ENCODE measurements at regions not wholly inside any gene's neighbourhood (a gene's known extent, or its start where the extent isn't known, plus 50 kb on each side); places are given as distances from the start of the nearest gene placed in this dataset.

DNA sequence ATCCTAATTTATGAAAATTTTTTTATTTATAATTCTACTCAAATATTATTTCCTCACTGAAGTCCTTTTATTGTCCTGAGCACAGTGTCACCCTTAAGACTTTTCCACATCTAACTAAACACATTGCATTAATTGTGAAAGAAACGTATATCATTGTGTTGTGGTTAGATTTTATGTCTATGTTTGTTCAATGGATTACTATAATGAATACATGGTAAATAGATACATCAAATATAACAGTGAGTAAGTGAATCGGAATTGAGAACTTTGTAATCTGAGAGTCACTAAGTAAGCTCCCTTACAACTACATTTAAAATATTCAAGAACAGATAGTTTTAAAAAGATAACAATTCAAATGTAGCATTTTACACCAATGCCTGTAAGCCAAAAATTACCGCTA is 417.6 kb upstream of the PCDH20 start:
- DNase-seq (ENCODE audit: low read depth, low spot score) (no peak), FAIRE-seq (no peak)
- CTCF ChIA-PET: no interaction called here
- no TSS peak for BruUV-seq (replicated peaks)
- Histone ChIP-seq H3K4me3 (replicated peaks in 1 of 3; ENCODE audit: insufficient read depth in 1 of 3, low read depth in 1 of 3, low read length in 3 of 3) (no peak overlapping the region), H3K27me3 (ENCODE audit: control insufficient read depth in 2 of 2, insufficient read depth in 2 of 2, low read length in 2 of 2) (no peaks in the 10 kb centered on the region), H3K4me1 (ENCODE audit: control insufficient read depth, extremely low read depth, insufficient read depth, low read length) (no peaks in the 10 kb centered on the region), H2AFZ (ENCODE audit: low read depth, low read length) (no peak overlapping the region), H3K9me1 (replicated peaks; ENCODE audit: control insufficient read depth, extremely low read depth, insufficient read depth, low read length) (no peaks in the 10 kb centered on the region), H3K27ac (ENCODE audit: insufficient read depth, low read depth, low read length) (no peak overlapping the region), H3K79me2 (ENCODE audit: control insufficient read depth, insufficient read depth, low read length) (no peaks in the 10 kb centered on the region), H3K36me3 (ENCODE audit: control insufficient read depth in 2 of 2, extremely low read depth in 1 of 2, insufficient read depth in 2 of 2, low read length in 2 of 2) (no peaks in the 10 kb centered on the region), H3K4me2 (ENCODE audit: insufficient read depth, low read length) (no peak overlapping the region), H3K9ac (replicated peaks; ENCODE audit: extremely low read depth, insufficient read depth, low read length) (no peak overlapping the region), H3K9me3 (replicated peaks; ENCODE audit: control insufficient read depth, insufficient read depth, low read length) (no peaks in the 10 kb centered on the region), H4K20me1 (replicated peaks; ENCODE audit: control insufficient read depth, extremely low read depth, insufficient read depth, low read length) (no peaks in the 10 kb centered on the region)
- dilution Hi-C loops (cut with MboI; ENCODE audit: extremely low pct_ligation_motif_present, low sequenced_read_pairs) (no loop called here), intact Hi-C loops (cut with micrococcal nuclease) (no loop called here)
- TF ChIP-seq POLR2A (IDR thresholded peaks at IDR 0.05; ENCODE audit: low read depth, low read length): no peak
- TF ChIP-seq, protein P1, sequence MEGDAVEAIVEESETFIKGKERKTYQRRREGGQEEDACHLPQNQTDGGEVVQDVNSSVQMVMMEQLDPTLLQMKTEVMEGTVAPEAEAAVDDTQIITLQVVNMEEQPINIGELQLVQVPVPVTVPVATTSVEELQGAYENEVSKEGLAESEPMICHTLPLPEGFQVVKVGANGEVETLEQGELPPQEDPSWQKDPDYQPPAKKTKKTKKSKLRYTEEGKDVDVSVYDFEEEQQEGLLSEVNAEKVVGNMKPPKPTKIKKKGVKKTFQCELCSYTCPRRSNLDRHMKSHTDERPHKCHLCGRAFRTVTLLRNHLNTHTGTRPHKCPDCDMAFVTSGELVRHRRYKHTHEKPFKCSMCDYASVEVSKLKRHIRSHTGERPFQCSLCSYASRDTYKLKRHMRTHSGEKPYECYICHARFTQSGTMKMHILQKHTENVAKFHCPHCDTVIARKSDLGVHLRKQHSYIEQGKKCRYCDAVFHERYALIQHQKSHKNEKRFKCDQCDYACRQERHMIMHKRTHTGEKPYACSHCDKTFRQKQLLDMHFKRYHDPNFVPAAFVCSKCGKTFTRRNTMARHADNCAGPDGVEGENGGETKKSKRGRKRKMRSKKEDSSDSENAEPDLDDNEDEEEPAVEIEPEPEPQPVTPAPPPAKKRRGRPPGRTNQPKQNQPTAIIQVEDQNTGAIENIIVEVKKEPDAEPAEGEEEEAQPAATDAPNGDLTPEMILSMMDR (IDR thresholded peaks at IDR 0.05; ENCODE audit: extremely low read depth in 1 of 2, insufficient read depth in 1 of 2, low read depth in 1 of 2, low read length in 2 of 2): no peak
- no peak for TF ChIP-seq MYC (IDR thresholded peaks at IDR 0.05; ENCODE audit: low read depth, low read length)
- no peak for TF ChIP-seq EZH2 (IDR thresholded peaks at IDR 0.05; ENCODE audit: borderline replicate concordance, low read depth, low read length, severe bottlenecking)
- no peak for TF ChIP-seq JUN (IDR thresholded peaks at IDR 0.05; ENCODE audit: borderline replicate concordance, insufficient read depth, insufficient read length, low read depth)
- POLR2A ChIA-PET: no interaction called here

DNA sequence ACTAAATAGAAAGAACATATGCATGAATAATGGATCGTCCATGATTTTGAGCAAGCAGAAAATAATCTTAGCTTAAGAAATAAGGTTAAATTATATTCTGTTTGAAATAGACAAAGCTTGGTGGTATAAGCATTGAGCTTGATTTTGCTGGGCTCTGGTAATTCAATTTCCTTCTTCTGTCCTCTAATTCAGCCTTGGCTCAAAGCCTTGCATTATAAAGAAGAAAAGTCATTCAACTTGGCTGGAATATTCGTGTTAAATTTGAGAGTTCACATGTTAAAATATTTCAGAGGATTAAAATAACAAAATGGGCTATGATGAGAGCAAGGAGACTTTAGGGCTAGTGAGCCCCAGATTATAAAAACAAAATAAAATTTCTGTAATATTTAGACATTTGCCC is 415.4 kb upstream of the PCDH20 start:
- no peaks in the 10 kb centered on the region for H3K36me3 ChIP-seq (ENCODE audit: control insufficient read depth in 2 of 2, extremely low read depth in 1 of 2, insufficient read depth in 2 of 2, low read length in 2 of 2)
- BruUV-seq (replicated peaks): no TSS peak
- H3K4me2 ChIP-seq (ENCODE audit: insufficient read depth, low read length): no peak overlapping the region
- no peaks in the 10 kb centered on the region for H4K20me1 ChIP-seq (replicated peaks; ENCODE audit: control insufficient read depth, extremely low read depth, insufficient read depth, low read length)
- TF ChIP-seq GATA2 (IDR thresholded peaks at IDR 0.05; ENCODE audit: insufficient read depth, insufficient read length, low read depth, low read length) (no peak), POLR2AphosphoS5 (IDR thresholded peaks at IDR 0.05; ENCODE audit: insufficient read depth, low read depth, low read length) (no peak), MYC (IDR thresholded peaks at IDR 0.05; ENCODE audit: low read depth, low read length) (no peak), FOS (IDR thresholded peaks at IDR 0.05; ENCODE audit: borderline replicate concordance, insufficient read depth, low read length) (no peak), POLR2A (IDR thresholded peaks at IDR 0.05; ENCODE audit: low read depth, low read length) (no peak), JUN (IDR thresholded peaks at IDR 0.05; ENCODE audit: borderline replicate concordance, insufficient read depth, insufficient read length, low read depth) (no peak), EZH2 (IDR thresholded peaks at IDR 0.05; ENCODE audit: borderline replicate concordance, low read depth, low read length, severe bottlenecking) (no peak)
- TF ChIP-seq, protein P2, sequence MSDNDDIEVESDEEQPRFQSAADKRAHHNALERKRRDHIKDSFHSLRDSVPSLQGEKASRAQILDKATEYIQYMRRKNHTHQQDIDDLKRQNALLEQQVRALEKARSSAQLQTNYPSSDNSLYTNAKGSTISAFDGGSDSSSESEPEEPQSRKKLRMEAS (IDR thresholded peaks at IDR 0.05; ENCODE audit: insufficient read depth, insufficient read length): no peak
- TF ChIP-seq, protein P1 (IDR thresholded peaks at IDR 0.05; ENCODE audit: extremely low read depth in 1 of 2, insufficient read depth in 1 of 2, low read depth in 1 of 2, low read length in 2 of 2): no peak
- ChIA-PET POLR2A (no interaction called here), CTCF (no interaction called here)
- H3K27me3 ChIP-seq (ENCODE audit: control insufficient read depth in 2 of 2, insufficient read depth in 2 of 2, low read length in 2 of 2): no peaks in the 10 kb centered on the region
- no peaks in the 10 kb centered on the region for H3K4me1 ChIP-seq (ENCODE audit: control insufficient read depth, extremely low read depth, insufficient read depth, low read length)
- no peak overlapping the region for H3K9ac ChIP-seq (replicated peaks; ENCODE audit: extremely low read depth, insufficient read depth, low read length)
- DNase-seq (ENCODE audit: low read depth, low spot score): no peak
- FAIRE-seq: no peak
- intact Hi-C loops (cut with micrococcal nuclease): no loop called here
- no peak overlapping the region for H3K4me3 ChIP-seq (replicated peaks in 1 of 3; ENCODE audit: insufficient read depth in 1 of 3, low read depth in 1 of 3, low read length in 3 of 3)
- no peaks in the 10 kb centered on the region for H3K9me1 ChIP-seq (replicated peaks; ENCODE audit: control insufficient read depth, extremely low read depth, insufficient read depth, low read length)
- H3K9me3 ChIP-seq (replicated peaks; ENCODE audit: control insufficient read depth, insufficient read depth, low read length): no peaks in the 10 kb centered on the region
- H3K27ac ChIP-seq (ENCODE audit: insufficient read depth, low read depth, low read length): no peak overlapping the region
- H3K79me2 ChIP-seq (ENCODE audit: control insufficient read depth, insufficient read depth, low read length): no peaks in the 10 kb centered on the region
- H2AFZ ChIP-seq (ENCODE audit: low read depth, low read length): no peak overlapping the region
- dilution Hi-C loops (cut with MboI; ENCODE audit: extremely low pct_ligation_motif_present, low sequenced_read_pairs): no loop called here

Measured in endothelial cell of umbilical vein (primary cell).